ENCODE measurements at regions not wholly inside any gene's neighbourhood (a gene's known extent, or its start where the extent isn't known, plus 50 kb on each side); places are given as distances from the start of the nearest gene placed in this dataset.

- no peak for DNase-seq (ENCODE audit: low read depth in 2 of 2, low spot score in 1 of 2)
Measured at GRCh38 chr19:31553846-31554215, 204.6 kb upstream of the TSHZ3 start.

- DNase-seq (ENCODE audit: low read depth in 2 of 2, low spot score in 1 of 2) = no peak
Measured at GRCh38 chr19:31554360-31554759, 205.1 kb upstream of the TSHZ3 start.

GRCh38 chr19:31555634-31556215 lies 206.5 kb upstream of the TSHZ3 start:
- no peak for DNase-seq (ENCODE audit: low read depth in 2 of 2, low spot score in 1 of 2)

GRCh38 chr19:31559494-31559893 lies 210.3 kb upstream of the TSHZ3 start:
- no peak for DNase-seq (ENCODE audit: low read depth in 2 of 2, low spot score in 1 of 2)

- DNase-seq (ENCODE audit: low read depth in 2 of 2, low spot score in 1 of 2) = no peak
Measured at GRCh38 chr19:31560086-31561060, 211.1 kb upstream of the TSHZ3 start.

GRCh38 chr19:31562966-31563612 lies 213.9 kb upstream of the TSHZ3 start:
- DNase-seq (ENCODE audit: low read depth in 2 of 2, low spot score in 1 of 2) = no peak

GRCh38 chr19:31567776-31568175 lies 218.5 kb upstream of the TSHZ3 start:
- DNase-seq (ENCODE audit: low read depth in 2 of 2, low spot score in 1 of 2) = no peak

GRCh38 chr19:31568724-31569123 lies 219.5 kb upstream of the TSHZ3 start:
- DNase-seq (ENCODE audit: low read depth in 2 of 2, low spot score in 1 of 2) = no peak

- no peak for DNase-seq (ENCODE audit: low read depth in 2 of 2, low spot score in 1 of 2)
Measured at GRCh38 chr19:31570718-31571117, 221.5 kb upstream of the TSHZ3 start.

- DNase-seq (ENCODE audit: low read depth in 2 of 2, low spot score in 1 of 2) = no peak
Measured at GRCh38 chr19:31572102-31572975, 223.1 kb upstream of the TSHZ3 start.

GRCh38 chr19:31572976-31573298 lies 223.7 kb upstream of the TSHZ3 start:
- no peak for DNase-seq (ENCODE audit: low read depth in 2 of 2, low spot score in 1 of 2)

GRCh38 chr19:31574251-31574973 lies 225.2 kb upstream of the TSHZ3 start:
- DNase-seq (ENCODE audit: low read depth in 2 of 2, low spot score in 1 of 2) = no peak

GRCh38 chr19:31575846-31576335 lies 226.7 kb upstream of the TSHZ3 start:
- no peak for DNase-seq (ENCODE audit: low read depth in 2 of 2, low spot score in 1 of 2)

GRCh38 chr19:31578326-31578725 lies 229.1 kb upstream of the TSHZ3 start:
- no peak for DNase-seq (ENCODE audit: low read depth in 2 of 2, low spot score in 1 of 2)

- DNase-seq (ENCODE audit: low read depth in 2 of 2, low spot score in 1 of 2) = no peak
Measured at GRCh38 chr19:31583148-31583547, 233.9 kb upstream of the TSHZ3 start.

- no peak for DNase-seq (ENCODE audit: low read depth in 2 of 2, low spot score in 1 of 2)
Measured at GRCh38 chr19:31586282-31586681, 237.0 kb upstream of the TSHZ3 start.

- DNase-seq (ENCODE audit: low read depth in 2 of 2, low spot score in 1 of 2) = no peak
Measured at GRCh38 chr19:31589109-31589508, 239.9 kb upstream of the TSHZ3 start.

- DNase-seq (ENCODE audit: low read depth in 2 of 2, low spot score in 1 of 2) = no peak
Measured at GRCh38 chr19:31591258-31591657, 242.0 kb upstream of the TSHZ3 start.

GRCh38 chr19:31592456-31592855 lies 243.2 kb upstream of the TSHZ3 start:
- no peak for DNase-seq (ENCODE audit: low read depth in 2 of 2, low spot score in 1 of 2)

GRCh38 chr19:31594701-31595100 lies 245.5 kb upstream of the TSHZ3 start:
- DNase-seq (ENCODE audit: low read depth in 2 of 2, low spot score in 1 of 2) = no peak

Data from stimulated activated CD8-positive, alpha-beta memory T cell treated with anti-CD3 and anti-CD28 coated beads, Interleukin-4, amount 100 ng/mL, for 1 hour (primary cell).